Stimulated activated CD4-positive, alpha-beta T cell treated with anti-CD3 and anti-CD28 coated beads, Interleukin-2, amount 100 ng/mL, for 24 hours (primary cell): ENCODE measurements at regions not wholly inside any gene's neighbourhood (a gene's known extent, or its start where the extent isn't known, plus 50 kb on each side); places are given as distances from the start of the nearest gene placed in this dataset.
"Not testable (repeated sequence)": the region's sequence is repeated elsewhere in the genome, so short reads cannot be mapped to it uniquely, and the experiment has no call there.

Experiments
- DNase-seq, 2 donors: peaks; one replicate each; pipeline ENCODE4 v3.0.0-alpha.2; 2020

- no peak for DNase-seq
Measured at GRCh38 chr1:5812295-5812694, 179.9 kb downstream of the NPHP4 start.

- no peak for DNase-seq
Measured at GRCh38 chr1:5811419-5811818, 180.8 kb downstream of the NPHP4 start.

- no peak for DNase-seq
Measured at GRCh38 chr1:5810553-5811270, 181.5 kb downstream of the NPHP4 start.

- DNase-seq = no peak
Measured at GRCh38 chr1:5810131-5810530, 182.1 kb downstream of the NPHP4 start.

GRCh38 chr1:5809207-5809788 is 182.9 kb downstream of the NPHP4 start:
- DNase-seq = no peak

- no peak for DNase-seq
Measured at GRCh38 chr1:5803851-5804250, 188.4 kb downstream of the NPHP4 start.

GRCh38 chr1:5802606-5803005 is 189.6 kb downstream of the NPHP4 start:
- DNase-seq = no peak

- DNase-seq = no peak
Measured at GRCh38 chr1:5798904-5799303, 193.3 kb downstream of the NPHP4 start.

- DNase-seq = no peak
Measured at GRCh38 chr1:5798151-5798730, 194.0 kb downstream of the NPHP4 start.

- DNase-seq = no peak
Measured at GRCh38 chr1:5796028-5796427, 196.2 kb downstream of the NPHP4 start.

GRCh38 chr1:5794279-5794678 is 197.9 kb downstream of the NPHP4 start:
- DNase-seq = no peak

- DNase-seq = no peak
Measured at GRCh38 chr1:5793516-5793915, 198.7 kb downstream of the NPHP4 start.

GRCh38 chr1:5781079-5781478 is 211.1 kb downstream of the NPHP4 start:
- DNase-seq = no peak

GRCh38 chr1:5780324-5780716 is 211.9 kb downstream of the NPHP4 start:
- no peak for DNase-seq

GRCh38 chr1:5779608-5780323 is 212.5 kb downstream of the NPHP4 start:
- no peak for DNase-seq

- no peak for DNase-seq
Measured at GRCh38 chr1:5776035-5776550, 216.1 kb downstream of the NPHP4 start.

GRCh38 chr1:5774019-5774418 is 218.2 kb downstream of the NPHP4 start:
- no peak for DNase-seq

GRCh38 chr1:5771788-5772187 is 220.4 kb downstream of the NPHP4 start:
- no peak for DNase-seq

- DNase-seq = no peak
Measured at GRCh38 chr1:5770981-5771765, 221.1 kb downstream of the NPHP4 start.

GRCh38 chr1:5769760-5770159 is 222.5 kb downstream of the NPHP4 start:
- DNase-seq = no peak

GRCh38 chr1:5769146-5769545 is 223.1 kb downstream of the NPHP4 start:
- no peak for DNase-seq

- no peak for DNase-seq
Measured at GRCh38 chr1:5768014-5768413, 224.2 kb downstream of the NPHP4 start.

GRCh38 chr1:5766996-5767395 is 225.2 kb downstream of the NPHP4 start:
- not testable (repeated sequence) for DNase-seq
